ENCODE measurements at regions not wholly inside any gene's neighbourhood (a gene's known extent, or its start where the extent isn't known, plus 50 kb on each side); places are given as distances from the start of the nearest gene placed in this dataset.

DNA sequence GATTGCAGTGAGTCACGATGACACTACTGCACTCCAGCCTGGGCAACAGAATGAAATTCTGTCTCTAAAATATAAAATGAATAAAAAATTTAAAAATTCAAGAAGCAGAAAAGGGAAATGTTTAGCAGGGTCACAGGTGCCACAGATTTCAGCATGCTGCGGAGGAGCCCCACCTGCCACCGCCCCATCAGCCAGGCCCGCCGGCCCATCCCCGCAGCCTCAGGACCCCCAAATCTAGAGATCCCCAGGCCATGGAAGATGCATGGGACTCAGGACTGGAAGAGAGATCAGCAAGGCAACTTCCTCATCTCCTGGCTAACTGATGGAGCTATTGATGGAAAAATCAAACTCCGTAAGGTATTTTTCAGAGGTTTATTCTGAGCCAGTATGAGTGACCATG is 208.2 kb downstream of the UQCRFS1 start:
- no peak for TF ChIP-seq POLR2A (IDR thresholded peaks at IDR 0.05)
- TF ChIP-seq, protein P1, sequence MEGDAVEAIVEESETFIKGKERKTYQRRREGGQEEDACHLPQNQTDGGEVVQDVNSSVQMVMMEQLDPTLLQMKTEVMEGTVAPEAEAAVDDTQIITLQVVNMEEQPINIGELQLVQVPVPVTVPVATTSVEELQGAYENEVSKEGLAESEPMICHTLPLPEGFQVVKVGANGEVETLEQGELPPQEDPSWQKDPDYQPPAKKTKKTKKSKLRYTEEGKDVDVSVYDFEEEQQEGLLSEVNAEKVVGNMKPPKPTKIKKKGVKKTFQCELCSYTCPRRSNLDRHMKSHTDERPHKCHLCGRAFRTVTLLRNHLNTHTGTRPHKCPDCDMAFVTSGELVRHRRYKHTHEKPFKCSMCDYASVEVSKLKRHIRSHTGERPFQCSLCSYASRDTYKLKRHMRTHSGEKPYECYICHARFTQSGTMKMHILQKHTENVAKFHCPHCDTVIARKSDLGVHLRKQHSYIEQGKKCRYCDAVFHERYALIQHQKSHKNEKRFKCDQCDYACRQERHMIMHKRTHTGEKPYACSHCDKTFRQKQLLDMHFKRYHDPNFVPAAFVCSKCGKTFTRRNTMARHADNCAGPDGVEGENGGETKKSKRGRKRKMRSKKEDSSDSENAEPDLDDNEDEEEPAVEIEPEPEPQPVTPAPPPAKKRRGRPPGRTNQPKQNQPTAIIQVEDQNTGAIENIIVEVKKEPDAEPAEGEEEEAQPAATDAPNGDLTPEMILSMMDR (IDR thresholded peaks at IDR 0.05), result no peak
